HG03196 (cell line): ENCODE measurements at regions not wholly inside any gene's neighbourhood (a gene's known extent, or its start where the extent isn't known, plus 50 kb on each side); places are given as distances from the start of the nearest gene placed in this dataset.
"Not testable (repeated sequence)": the region's sequence is repeated elsewhere in the genome, so short reads cannot be mapped to it uniquely, and the experiment has no call there.

ENCODE experiments used
- ATAC-seq: cut with Tn5 transposase; IDR thresholded peaks from one replicate; pipeline ENCODE4 v1.9.1; 2021; ENCODE audit not compliant: unreplicated experiment

- no peak for ATAC-seq
Observed at GRCh38 chr18:57954935-57955334, 89.1 kb upstream of the NEDD4L start.

- no peak for ATAC-seq
Observed at GRCh38 chr18:57953883-57954282, 90.1 kb upstream of the NEDD4L start.

- ATAC-seq = no peak
Observed at GRCh38 chr18:57951999-57952774, 91.8 kb upstream of the NEDD4L start.

GRCh38 chr18:57951117-57951796 lies 92.8 kb upstream of the NEDD4L start:
- ATAC-seq = no peak

- ATAC-seq = no peak
Observed at GRCh38 chr18:57950542-57950941, 93.5 kb upstream of the NEDD4L start.

GRCh38 chr18:57949335-57949734 lies 94.7 kb upstream of the NEDD4L start:
- not testable (repeated sequence) for ATAC-seq

- no peak for ATAC-seq
Observed at GRCh38 chr18:57947117-57947516, 96.9 kb upstream of the NEDD4L start.

GRCh38 chr18:57943723-57944122 lies 100.3 kb upstream of the NEDD4L start:
- ATAC-seq = no peak

GRCh38 chr18:57942493-57942892 lies 101.5 kb upstream of the NEDD4L start:
- no peak for ATAC-seq

GRCh38 chr18:57941841-57942489 lies 102.1 kb upstream of the NEDD4L start:
- no peak for ATAC-seq

- ATAC-seq = no peak
Observed at GRCh38 chr18:57940166-57940660, 103.8 kb upstream of the NEDD4L start.

GRCh38 chr18:57934375-57934774 lies 109.7 kb upstream of the NEDD4L start:
- not testable (repeated sequence) for ATAC-seq

- ATAC-seq = no peak
Observed at GRCh38 chr18:57931038-57931437, 113.0 kb upstream of the NEDD4L start.

GRCh38 chr18:57930476-57930875 lies 113.5 kb upstream of the NEDD4L start:
- ATAC-seq = no peak

GRCh38 chr18:57929922-57930321 lies 114.1 kb upstream of the NEDD4L start:
- no peak for ATAC-seq

GRCh38 chr18:57928466-57928865 lies 115.6 kb upstream of the NEDD4L start:
- ATAC-seq = no peak

GRCh38 chr18:57927511-57927910 lies 116.5 kb upstream of the NEDD4L start:
- ATAC-seq = no peak

- no peak for ATAC-seq
Observed at GRCh38 chr18:57925706-57926105, 118.3 kb upstream of the NEDD4L start.

GRCh38 chr18:57923611-57924010 lies 120.4 kb upstream of the NEDD4L start:
- ATAC-seq = no peak

GRCh38 chr18:57922885-57923284 lies 119.8 kb upstream of the ATP8B1 start:
- ATAC-seq = no peak

- no peak for ATAC-seq
Observed at GRCh38 chr18:57921708-57922107, 118.6 kb upstream of the ATP8B1 start.

GRCh38 chr18:57920036-57920435 lies 116.9 kb upstream of the ATP8B1 start:
- ATAC-seq = no peak
